Upper lobe of right lung (tissue), 1 donor: ENCODE measurements at regions not wholly inside any gene's neighbourhood (a gene's known extent, or its start where the extent isn't known, plus 50 kb on each side); places are given as distances from the start of the nearest gene placed in this dataset.

Experiments
- ATAC-seq: fragments of 200-7000 bp; cut with Tn5 transposase; one replicate; pipeline ENCODE4 v1.9.1; 2020; ENCODE audit warnings: mild to moderate bottlenecking, moderate library complexity
- DNase-seq: peaks from one replicate; pipeline ENCODE4 v3.0.0-alpha.2; 2020
- H3K27ac ChIP-seq: fragments of 200-600 bp; one replicate; pipeline ENCODE4 v1.8.0; 2022
- H3K27me3 ChIP-seq: fragments of 200-600 bp; one replicate; pipeline ENCODE4 v1.8.0; 2022; ENCODE audit warnings: mild to moderate bottlenecking
- H3K36me3 ChIP-seq: fragments of 200-600 bp; one replicate; pipeline ENCODE4 v1.8.0; 2022
- H3K4me1 ChIP-seq: fragments of 200-600 bp; one replicate; pipeline ENCODE4 v1.8.0; 2022
- H3K4me3 ChIP-seq: fragments of 200-600 bp; one replicate; pipeline ENCODE4 v1.8.0; 2022; ENCODE audit warnings: mild to moderate bottlenecking
- H3K9me3 ChIP-seq: fragments of 200-600 bp; one replicate; pipeline ENCODE4 v1.8.0; 2022
- intact Hi-C: fragments of 100-400 bp; cut with DNase I; formaldehyde crosslinking; loops from one replicate; pipeline ENCODE4 v1.11.0; 2022
- TF ChIP-seq, protein P1 (sequence below): fragments of 200-600 bp; IDR thresholded peaks from one replicate; pipeline ENCODE4 v1.8.0; 2022; ENCODE audit warnings: antibody characterized with exemption
- donor health status: DM: no; HTN: yes; CAD: no; lungs with severe emphysema.

DNA sequence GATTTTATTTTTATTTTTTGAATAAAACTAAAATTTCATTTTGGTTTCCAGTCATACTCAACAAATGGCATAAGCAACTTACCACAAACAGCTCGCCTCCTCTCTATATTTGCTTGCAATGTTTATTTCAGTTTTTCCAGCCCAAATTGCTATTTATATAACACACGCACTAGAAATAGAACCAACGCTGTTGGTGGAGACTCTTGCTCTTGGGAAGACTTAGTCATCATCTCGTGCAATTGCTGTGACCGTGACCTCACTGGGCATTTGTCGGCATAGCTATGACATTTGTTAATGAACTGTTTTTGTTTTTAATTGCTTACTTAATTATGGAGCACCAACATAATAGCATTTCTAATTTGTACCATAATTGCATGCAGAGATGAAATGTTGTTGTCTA, 153.1 kb upstream of the OTX2 start:
- ATAC-seq (no peak), DNase-seq (no peak)
- Histone ChIP-seq H3K4me1 (no peaks in the 10 kb centered on the region), H3K9me3 (no peaks in the 10 kb centered on the region), H3K27ac (no peak overlapping the region), H3K36me3 (no peaks in the 10 kb centered on the region), H3K4me3 (no peak overlapping the region), H3K27me3 (no peaks in the 10 kb centered on the region)
- intact Hi-C loops: no loop called here
- TF ChIP-seq, protein P1, sequence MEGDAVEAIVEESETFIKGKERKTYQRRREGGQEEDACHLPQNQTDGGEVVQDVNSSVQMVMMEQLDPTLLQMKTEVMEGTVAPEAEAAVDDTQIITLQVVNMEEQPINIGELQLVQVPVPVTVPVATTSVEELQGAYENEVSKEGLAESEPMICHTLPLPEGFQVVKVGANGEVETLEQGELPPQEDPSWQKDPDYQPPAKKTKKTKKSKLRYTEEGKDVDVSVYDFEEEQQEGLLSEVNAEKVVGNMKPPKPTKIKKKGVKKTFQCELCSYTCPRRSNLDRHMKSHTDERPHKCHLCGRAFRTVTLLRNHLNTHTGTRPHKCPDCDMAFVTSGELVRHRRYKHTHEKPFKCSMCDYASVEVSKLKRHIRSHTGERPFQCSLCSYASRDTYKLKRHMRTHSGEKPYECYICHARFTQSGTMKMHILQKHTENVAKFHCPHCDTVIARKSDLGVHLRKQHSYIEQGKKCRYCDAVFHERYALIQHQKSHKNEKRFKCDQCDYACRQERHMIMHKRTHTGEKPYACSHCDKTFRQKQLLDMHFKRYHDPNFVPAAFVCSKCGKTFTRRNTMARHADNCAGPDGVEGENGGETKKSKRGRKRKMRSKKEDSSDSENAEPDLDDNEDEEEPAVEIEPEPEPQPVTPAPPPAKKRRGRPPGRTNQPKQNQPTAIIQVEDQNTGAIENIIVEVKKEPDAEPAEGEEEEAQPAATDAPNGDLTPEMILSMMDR: no peak

DNA sequence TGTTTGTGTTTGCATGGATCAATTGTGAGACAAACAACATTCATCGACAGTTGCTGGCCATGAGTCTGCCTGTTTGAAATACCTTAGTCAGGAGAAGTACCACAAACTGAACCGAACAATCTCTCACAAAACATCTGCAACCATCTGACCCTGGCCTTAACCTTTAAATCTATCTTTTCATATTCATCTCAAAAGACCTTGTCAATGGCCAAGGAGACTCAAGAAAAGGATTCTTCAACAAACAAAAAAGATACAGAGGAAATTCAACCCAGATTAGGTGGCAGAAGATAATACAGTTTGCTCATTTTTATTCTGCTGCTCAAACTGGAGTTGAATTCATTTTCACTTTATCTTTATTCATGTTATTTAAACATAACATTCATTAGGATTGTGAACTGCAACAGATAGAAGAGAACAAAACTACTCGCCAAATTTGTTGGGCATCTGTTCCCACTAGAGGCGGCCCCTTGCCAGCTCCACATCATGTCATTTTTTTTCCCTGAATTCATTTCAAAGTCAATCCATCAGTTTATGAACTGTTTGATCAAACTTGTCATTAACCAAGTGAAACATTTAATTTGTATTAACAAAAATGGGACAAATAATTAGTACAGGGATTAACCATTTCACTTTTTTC, 152.3 kb upstream of the OTX2 start:
- DNase-seq: no peak

DNA sequence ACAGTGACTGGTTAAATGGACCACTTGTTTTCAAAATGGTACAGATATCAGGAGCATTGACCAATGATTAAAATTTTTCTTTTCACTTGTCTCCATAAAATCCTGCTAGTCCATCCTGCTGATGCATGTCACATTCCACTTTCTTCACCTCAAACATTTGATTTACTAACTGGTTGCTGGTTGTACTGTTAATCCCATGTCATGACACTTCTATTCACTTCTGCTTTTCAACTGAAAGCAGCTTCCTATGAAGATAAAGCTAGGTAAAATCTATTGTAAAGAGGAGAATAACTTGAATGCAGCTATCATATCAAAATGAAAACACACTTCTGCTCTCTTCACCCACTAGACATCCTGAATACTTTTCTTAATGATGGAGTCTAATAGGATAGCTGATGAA, 149.6 kb upstream of the OTX2 start:
- DNase-seq: no peak
- Histone ChIP-seq H3K9me3 (no peaks in the 10 kb centered on the region), H3K4me1 (no peaks in the 10 kb centered on the region), H3K27me3 (no peaks in the 10 kb centered on the region), H3K27ac (no peak overlapping the region), H3K36me3 (no peaks in the 10 kb centered on the region), H3K4me3 (no peak overlapping the region)
- TF ChIP-seq, protein P1: no peak
- ATAC-seq: no peak
- intact Hi-C loops: no loop called here

More for the DNA sequence above, 152.3 kb upstream of the OTX2 start:
- TF ChIP-seq, protein P1: no peak
- no peak overlapping the region for H3K27ac ChIP-seq
- no peaks in the 10 kb centered on the region for H3K27me3 ChIP-seq
- H3K4me1 ChIP-seq: no peaks in the 10 kb centered on the region
- H3K9me3 ChIP-seq: no peaks in the 10 kb centered on the region
- H3K36me3 ChIP-seq: no peaks in the 10 kb centered on the region
- H3K4me3 ChIP-seq: no peak overlapping the region
- ATAC-seq: no peak
- intact Hi-C loops: no loop called here

DNA sequence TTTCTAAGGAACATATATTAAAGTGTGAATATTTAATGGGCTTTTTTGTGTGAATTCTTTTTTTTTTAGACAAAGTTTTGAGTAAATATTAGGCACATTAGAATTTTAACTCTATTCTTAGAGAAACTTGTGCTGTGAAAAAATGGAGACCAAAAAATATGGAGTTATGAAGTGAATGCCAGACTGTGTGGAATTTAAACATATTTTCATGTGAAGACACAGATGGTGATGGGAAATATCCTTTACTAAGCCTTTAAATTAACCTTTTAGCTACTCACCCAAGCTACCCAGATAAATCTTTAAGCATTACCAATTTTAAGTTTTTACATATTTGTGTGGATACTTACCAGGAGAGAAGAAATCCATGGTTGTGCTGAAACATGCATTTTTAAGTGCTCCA, 148.8 kb upstream of the OTX2 start:
- TF ChIP-seq, protein P1: no peak
- no peaks in the 10 kb centered on the region for H3K9me3 ChIP-seq
- H3K36me3 ChIP-seq: no peaks in the 10 kb centered on the region
- no peaks in the 10 kb centered on the region for H3K27me3 ChIP-seq
- ATAC-seq (no peak), DNase-seq (no peak)
- intact Hi-C loops: no loop called here
- no peaks in the 10 kb centered on the region for H3K4me1 ChIP-seq
- no peak overlapping the region for H3K27ac ChIP-seq
- H3K4me3 ChIP-seq: no peak overlapping the region

DNA sequence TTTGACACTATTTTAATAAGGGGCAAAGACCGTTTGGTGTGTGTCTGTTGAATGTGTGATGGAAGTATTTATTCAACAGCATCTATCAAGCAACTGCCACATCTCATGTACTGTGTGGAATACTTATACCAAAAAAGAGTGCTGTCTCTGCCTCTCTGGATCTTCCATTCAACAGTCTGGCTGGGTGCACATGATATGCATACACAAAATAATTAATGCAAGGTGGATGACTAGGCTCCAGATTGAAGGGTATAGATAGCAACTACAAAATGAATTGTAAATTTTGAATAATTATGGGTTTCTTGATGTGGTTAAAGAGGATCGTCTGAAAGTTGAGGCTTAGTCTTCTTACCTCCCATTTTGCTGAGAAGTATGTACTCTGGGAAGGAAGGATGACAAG, 145.9 kb upstream of the OTX2 start:
- no peak for DNase-seq
- H3K4me3 ChIP-seq: no peak overlapping the region

More for the DNA sequence above, 145.9 kb upstream of the OTX2 start:
- no peak for ATAC-seq
- Histone ChIP-seq H3K27ac (no peak overlapping the region), H3K36me3 (no peaks in the 10 kb centered on the region), H3K9me3 (no peaks in the 10 kb centered on the region), H3K27me3 (no peaks in the 10 kb centered on the region), H3K4me1 (no peaks in the 10 kb centered on the region)
- intact Hi-C loops: no loop called here
- TF ChIP-seq, protein P1: no peak
